ENCODE measurements at regions not wholly inside any gene's neighbourhood (a gene's known extent, or its start where the extent isn't known, plus 50 kb on each side); places are given as distances from the start of the nearest gene placed in this dataset.

DNA sequence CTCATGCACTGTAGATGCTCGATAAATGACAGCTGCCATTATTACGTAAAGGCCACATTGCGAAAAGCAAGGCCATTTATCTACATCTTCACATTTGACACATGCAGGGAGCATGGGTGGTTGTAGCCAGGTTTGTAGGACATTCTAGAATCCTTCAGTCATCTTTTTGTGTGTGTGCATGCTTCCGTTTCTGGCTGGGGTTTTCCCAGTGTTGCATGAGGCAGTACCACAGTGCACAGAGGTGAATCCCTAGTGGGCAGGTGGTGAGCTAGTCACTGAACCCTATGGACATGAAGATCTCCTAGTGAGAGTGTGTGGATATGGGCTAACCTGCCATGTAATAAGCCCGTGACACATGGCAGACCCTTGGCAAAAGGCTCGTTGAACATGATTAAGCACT lies 151.8 kb upstream of the SLC14A2 start:
- TF ChIP-seq ZNF530 (tag by site-specific recombination; IDR thresholded peaks at IDR 0.05; ENCODE audit: low read depth) = no peak
- TF ChIP-seq PRDM1 (tag by site-specific recombination; IDR thresholded peaks at IDR 0.05) = no peak
- TF ChIP-seq, protein P1, sequence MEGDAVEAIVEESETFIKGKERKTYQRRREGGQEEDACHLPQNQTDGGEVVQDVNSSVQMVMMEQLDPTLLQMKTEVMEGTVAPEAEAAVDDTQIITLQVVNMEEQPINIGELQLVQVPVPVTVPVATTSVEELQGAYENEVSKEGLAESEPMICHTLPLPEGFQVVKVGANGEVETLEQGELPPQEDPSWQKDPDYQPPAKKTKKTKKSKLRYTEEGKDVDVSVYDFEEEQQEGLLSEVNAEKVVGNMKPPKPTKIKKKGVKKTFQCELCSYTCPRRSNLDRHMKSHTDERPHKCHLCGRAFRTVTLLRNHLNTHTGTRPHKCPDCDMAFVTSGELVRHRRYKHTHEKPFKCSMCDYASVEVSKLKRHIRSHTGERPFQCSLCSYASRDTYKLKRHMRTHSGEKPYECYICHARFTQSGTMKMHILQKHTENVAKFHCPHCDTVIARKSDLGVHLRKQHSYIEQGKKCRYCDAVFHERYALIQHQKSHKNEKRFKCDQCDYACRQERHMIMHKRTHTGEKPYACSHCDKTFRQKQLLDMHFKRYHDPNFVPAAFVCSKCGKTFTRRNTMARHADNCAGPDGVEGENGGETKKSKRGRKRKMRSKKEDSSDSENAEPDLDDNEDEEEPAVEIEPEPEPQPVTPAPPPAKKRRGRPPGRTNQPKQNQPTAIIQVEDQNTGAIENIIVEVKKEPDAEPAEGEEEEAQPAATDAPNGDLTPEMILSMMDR (tag by site-specific recombination; IDR thresholded peaks at IDR 0.05) = no peak
- TF ChIP-seq, protein P2, sequence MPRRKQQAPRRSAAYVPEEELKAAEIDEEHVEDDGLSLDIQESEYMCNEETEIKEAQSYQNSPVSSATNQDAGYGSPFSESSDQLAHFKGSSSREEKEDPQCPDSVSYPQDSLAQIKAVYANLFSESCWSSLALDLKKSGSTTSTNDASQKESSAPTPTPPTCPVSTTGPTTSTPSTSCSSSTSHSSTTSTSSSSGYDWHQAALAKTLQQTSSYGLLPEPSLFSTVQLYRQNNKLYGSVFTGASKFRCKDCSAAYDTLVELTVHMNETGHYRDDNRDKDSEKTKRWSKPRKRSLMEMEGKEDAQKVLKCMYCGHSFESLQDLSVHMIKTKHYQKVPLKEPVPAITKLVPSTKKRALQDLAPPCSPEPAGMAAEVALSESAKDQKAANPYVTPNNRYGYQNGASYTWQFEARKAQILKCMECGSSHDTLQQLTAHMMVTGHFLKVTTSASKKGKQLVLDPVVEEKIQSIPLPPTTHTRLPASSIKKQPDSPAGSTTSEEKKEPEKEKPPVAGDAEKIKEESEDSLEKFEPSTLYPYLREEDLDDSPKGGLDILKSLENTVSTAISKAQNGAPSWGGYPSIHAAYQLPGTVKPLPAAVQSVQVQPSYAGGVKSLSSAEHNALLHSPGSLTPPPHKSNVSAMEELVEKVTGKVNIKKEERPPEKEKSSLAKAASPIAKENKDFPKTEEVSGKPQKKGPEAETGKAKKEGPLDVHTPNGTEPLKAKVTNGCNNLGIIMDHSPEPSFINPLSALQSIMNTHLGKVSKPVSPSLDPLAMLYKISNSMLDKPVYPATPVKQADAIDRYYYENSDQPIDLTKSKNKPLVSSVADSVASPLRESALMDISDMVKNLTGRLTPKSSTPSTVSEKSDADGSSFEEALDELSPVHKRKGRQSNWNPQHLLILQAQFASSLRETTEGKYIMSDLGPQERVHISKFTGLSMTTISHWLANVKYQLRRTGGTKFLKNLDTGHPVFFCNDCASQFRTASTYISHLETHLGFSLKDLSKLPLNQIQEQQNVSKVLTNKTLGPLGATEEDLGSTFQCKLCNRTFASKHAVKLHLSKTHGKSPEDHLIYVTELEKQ (tag by site-specific recombination; IDR thresholded peaks at IDR 0.05; ENCODE audit: borderline replicate concordance) = no peak
- no peak for TF ChIP-seq ZNF416 (tag by site-specific recombination; IDR thresholded peaks at IDR 0.05)
- TF ChIP-seq ZNF138 (tag by site-specific recombination; IDR thresholded peaks at IDR 0.05; ENCODE audit: borderline replicate concordance) = no peak
- no peak for TF ChIP-seq BCL11A (tag by site-specific recombination; IDR thresholded peaks at IDR 0.05; ENCODE audit: low read depth)
- no peak for TF ChIP-seq ZNF174 (tag by site-specific recombination; IDR thresholded peaks at IDR 0.05)
- no peak for TF ChIP-seq KLF16 (tag by site-specific recombination; IDR thresholded peaks at IDR 0.05)
- no peak for TF ChIP-seq ZNF19 (tag by site-specific recombination; IDR thresholded peaks at IDR 0.05; ENCODE audit: low read depth)
- TF ChIP-seq, protein P3, sequence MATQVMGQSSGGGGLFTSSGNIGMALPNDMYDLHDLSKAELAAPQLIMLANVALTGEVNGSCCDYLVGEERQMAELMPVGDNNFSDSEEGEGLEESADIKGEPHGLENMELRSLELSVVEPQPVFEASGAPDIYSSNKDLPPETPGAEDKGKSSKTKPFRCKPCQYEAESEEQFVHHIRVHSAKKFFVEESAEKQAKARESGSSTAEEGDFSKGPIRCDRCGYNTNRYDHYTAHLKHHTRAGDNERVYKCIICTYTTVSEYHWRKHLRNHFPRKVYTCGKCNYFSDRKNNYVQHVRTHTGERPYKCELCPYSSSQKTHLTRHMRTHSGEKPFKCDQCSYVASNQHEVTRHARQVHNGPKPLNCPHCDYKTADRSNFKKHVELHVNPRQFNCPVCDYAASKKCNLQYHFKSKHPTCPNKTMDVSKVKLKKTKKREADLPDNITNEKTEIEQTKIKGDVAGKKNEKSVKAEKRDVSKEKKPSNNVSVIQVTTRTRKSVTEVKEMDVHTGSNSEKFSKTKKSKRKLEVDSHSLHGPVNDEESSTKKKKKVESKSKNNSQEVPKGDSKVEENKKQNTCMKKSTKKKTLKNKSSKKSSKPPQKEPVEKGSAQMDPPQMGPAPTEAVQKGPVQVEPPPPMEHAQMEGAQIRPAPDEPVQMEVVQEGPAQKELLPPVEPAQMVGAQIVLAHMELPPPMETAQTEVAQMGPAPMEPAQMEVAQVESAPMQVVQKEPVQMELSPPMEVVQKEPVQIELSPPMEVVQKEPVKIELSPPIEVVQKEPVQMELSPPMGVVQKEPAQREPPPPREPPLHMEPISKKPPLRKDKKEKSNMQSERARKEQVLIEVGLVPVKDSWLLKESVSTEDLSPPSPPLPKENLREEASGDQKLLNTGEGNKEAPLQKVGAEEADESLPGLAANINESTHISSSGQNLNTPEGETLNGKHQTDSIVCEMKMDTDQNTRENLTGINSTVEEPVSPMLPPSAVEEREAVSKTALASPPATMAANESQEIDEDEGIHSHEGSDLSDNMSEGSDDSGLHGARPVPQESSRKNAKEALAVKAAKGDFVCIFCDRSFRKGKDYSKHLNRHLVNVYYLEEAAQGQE (tag by site-specific recombination; IDR thresholded peaks at IDR 0.05) = no peak
- TF ChIP-seq, protein P4, sequence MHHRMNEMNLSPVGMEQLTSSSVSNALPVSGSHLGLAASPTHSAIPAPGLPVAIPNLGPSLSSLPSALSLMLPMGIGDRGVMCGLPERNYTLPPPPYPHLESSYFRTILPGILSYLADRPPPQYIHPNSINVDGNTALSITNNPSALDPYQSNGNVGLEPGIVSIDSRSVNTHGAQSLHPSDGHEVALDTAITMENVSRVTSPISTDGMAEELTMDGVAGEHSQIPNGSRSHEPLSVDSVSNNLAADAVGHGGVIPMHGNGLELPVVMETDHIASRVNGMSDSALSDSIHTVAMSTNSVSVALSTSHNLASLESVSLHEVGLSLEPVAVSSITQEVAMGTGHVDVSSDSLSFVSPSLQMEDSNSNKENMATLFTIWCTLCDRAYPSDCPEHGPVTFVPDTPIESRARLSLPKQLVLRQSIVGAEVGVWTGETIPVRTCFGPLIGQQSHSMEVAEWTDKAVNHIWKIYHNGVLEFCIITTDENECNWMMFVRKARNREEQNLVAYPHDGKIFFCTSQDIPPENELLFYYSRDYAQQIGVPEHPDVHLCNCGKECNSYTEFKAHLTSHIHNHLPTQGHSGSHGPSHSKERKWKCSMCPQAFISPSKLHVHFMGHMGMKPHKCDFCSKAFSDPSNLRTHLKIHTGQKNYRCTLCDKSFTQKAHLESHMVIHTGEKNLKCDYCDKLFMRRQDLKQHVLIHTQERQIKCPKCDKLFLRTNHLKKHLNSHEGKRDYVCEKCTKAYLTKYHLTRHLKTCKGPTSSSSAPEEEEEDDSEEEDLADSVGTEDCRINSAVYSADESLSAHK (tag by site-specific recombination; IDR thresholded peaks at IDR 0.05) = no peak
- no peak for TF ChIP-seq ZNF311 (tag by site-specific recombination; IDR thresholded peaks at IDR 0.05; ENCODE audit: borderline replicate concordance)

All from HEK293 (cell line).